ENCODE measurements at regions not wholly inside any gene's neighbourhood (a gene's known extent, or its start where the extent isn't known, plus 50 kb on each side); places are given as distances from the start of the nearest gene placed in this dataset.

GRCh38 chr6:15945593-15946159 is 183.2 kb upstream of the MYLIP start (continued):
- TF ChIP-seq ZNF571 (tag by site-specific recombination; IDR thresholded peaks at IDR 0.05) (no peak), ZNF560 (tag by site-specific recombination; IDR thresholded peaks at IDR 0.05; ENCODE audit: borderline replicate concordance) (no peak), ZNF645 (tag by site-specific recombination; IDR thresholded peaks at IDR 0.05) (no peak), ZNF654 (tag by site-specific recombination; IDR thresholded peaks at IDR 0.05; ENCODE audit: low read depth) (no peak), ZNF626 (tag by site-specific recombination; IDR thresholded peaks at IDR 0.05) (no peak), ZNF639 (tag by site-specific recombination; IDR thresholded peaks at IDR 0.05) (no peak), MZF1 (tag by site-specific recombination; IDR thresholded peaks at IDR 0.05; ENCODE audit: borderline replicate concordance) (no peak), SCRT2 (tag by site-specific recombination; IDR thresholded peaks at IDR 0.05) (no peak), OSR2 (tag by site-specific recombination; IDR thresholded peaks at IDR 0.05) (no peak), SCRT1 (tag by site-specific recombination; IDR thresholded peaks at IDR 0.05; ENCODE audit: borderline replicate concordance) (no peak), ZNF366 (tag by site-specific recombination; conservative IDR thresholded peaks at IDR 0.05) (peak; percentile 54), GLI4 (tag by site-specific recombination; IDR thresholded peaks at IDR 0.05) (no peak), ZNF184 (tag by site-specific recombination; IDR thresholded peaks at IDR 0.05) (0 out of 2 replicates have a peak, but pooled peaks have one; percentile 39), TCF7L2 (IDR thresholded peaks at IDR 0.05; ENCODE audit: borderline replicate concordance, low read depth, low read length) (no peak), ATF2 (tag by site-specific recombination; IDR thresholded peaks at IDR 0.05; ENCODE audit: low read depth) (peak; percentile 77; the same call in 1 of the 2 replicates), KLF8 (tag by site-specific recombination; IDR thresholded peaks at IDR 0.05) (0 out of 2 replicates have a peak, but pooled peaks have one; percentile 37), ZNF621 (tag by site-specific recombination; IDR thresholded peaks at IDR 0.05) (no peak), ZNF555 (tag by site-specific recombination; conservative IDR thresholded peaks at IDR 0.05) (no peak), ZBTB20 (tag by site-specific recombination; IDR thresholded peaks at IDR 0.05) (no peak), KLF9 (tag by site-specific recombination; IDR thresholded peaks at IDR 0.05; ENCODE audit: low read depth) (no peak), ZBTB44 (tag by site-specific recombination; IDR thresholded peaks at IDR 0.05) (peak; percentile 95), ZNF335 (tag by site-specific recombination; conservative IDR thresholded peaks at IDR 0.05) (peak; percentile 67), ZNF302 (tag by site-specific recombination; IDR thresholded peaks at IDR 0.05; ENCODE audit: low read depth) (no peak), ZNF707 (tag by site-specific recombination; IDR thresholded peaks at IDR 0.05) (no peak), ZNF501 (tag by site-specific recombination; IDR thresholded peaks at IDR 0.05) (no peak)
- TF ChIP-seq, protein P1, sequence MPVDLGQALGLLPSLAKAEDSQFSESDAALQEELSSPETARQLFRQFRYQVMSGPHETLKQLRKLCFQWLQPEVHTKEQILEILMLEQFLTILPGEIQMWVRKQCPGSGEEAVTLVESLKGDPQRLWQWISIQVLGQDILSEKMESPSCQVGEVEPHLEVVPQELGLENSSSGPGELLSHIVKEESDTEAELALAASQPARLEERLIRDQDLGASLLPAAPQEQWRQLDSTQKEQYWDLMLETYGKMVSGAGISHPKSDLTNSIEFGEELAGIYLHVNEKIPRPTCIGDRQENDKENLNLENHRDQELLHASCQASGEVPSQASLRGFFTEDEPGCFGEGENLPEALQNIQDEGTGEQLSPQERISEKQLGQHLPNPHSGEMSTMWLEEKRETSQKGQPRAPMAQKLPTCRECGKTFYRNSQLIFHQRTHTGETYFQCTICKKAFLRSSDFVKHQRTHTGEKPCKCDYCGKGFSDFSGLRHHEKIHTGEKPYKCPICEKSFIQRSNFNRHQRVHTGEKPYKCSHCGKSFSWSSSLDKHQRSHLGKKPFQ (tag by site-specific recombination; IDR thresholded peaks at IDR 0.05) = no peak
- TF ChIP-seq, protein P2, sequence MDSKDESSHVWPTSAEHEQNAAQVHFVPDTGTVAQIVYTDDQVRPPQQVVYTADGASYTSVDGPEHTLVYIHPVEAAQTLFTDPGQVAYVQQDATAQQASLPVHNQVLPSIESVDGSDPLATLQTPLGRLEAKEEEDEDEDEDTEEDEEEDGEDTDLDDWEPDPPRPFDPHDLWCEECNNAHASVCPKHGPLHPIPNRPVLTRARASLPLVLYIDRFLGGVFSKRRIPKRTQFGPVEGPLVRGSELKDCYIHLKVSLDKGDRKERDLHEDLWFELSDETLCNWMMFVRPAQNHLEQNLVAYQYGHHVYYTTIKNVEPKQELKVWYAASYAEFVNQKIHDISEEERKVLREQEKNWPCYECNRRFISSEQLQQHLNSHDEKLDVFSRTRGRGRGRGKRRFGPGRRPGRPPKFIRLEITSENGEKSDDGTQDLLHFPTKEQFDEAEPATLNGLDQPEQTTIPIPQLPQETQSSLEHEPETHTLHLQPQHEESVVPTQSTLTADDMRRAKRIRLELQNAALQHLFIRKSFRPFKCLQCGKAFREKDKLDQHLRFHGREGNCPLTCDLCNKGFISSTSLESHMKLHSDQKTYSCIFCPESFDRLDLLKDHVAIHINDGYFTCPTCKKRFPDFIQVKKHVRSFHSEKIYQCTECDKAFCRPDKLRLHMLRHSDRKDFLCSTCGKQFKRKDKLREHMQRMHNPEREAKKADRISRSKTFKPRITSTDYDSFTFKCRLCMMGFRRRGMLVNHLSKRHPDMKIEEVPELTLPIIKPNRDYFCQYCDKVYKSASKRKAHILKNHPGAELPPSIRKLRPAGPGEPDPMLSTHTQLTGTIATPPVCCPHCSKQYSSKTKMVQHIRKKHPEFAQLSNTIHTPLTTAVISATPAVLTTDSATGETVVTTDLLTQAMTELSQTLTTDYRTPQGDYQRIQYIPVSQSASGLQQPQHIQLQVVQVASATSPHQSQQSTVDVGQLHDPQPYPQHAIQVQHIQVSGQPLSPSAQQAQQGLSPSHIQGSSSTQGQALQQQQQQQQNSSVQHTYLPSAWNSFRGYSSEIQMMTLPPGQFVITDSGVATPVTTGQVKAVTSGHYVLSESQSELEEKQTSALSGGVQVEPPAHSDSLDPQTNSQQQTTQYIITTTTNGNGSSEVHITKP (tag by site-specific recombination; IDR thresholded peaks at IDR 0.05) = no peak
